Vagina (tissue), 2 donors: ENCODE measurements at regions not wholly inside any gene's neighbourhood (a gene's known extent, or its start where the extent isn't known, plus 50 kb on each side); places are given as distances from the start of the nearest gene placed in this dataset.

ENCODE experiments used
- POLR2A ChIP-seq, 2 donors: fragments of 450-650 bp; IDR thresholded peaks; one replicate each; pipeline ENCODE4 v1.6.1; 2017; ENCODE audit warnings: antibody characterized with exemption in 2 of 2, mild to moderate bottlenecking in 2 of 2, moderate library complexity in 2 of 2
- POLR2AphosphoS5 ChIP-seq, 2 donors: sonication (generic); formaldehyde crosslinking; IDR thresholded peaks; one replicate each; pipeline ENCODE4 v1.9.0; 2017; ENCODE audit warnings: antibody characterized with exemption in 2 of 2, mild to moderate bottlenecking in 2 of 2, low read depth in 1 of 2; ENCODE audit not compliant: insufficient read depth in 1 of 2

DNA sequence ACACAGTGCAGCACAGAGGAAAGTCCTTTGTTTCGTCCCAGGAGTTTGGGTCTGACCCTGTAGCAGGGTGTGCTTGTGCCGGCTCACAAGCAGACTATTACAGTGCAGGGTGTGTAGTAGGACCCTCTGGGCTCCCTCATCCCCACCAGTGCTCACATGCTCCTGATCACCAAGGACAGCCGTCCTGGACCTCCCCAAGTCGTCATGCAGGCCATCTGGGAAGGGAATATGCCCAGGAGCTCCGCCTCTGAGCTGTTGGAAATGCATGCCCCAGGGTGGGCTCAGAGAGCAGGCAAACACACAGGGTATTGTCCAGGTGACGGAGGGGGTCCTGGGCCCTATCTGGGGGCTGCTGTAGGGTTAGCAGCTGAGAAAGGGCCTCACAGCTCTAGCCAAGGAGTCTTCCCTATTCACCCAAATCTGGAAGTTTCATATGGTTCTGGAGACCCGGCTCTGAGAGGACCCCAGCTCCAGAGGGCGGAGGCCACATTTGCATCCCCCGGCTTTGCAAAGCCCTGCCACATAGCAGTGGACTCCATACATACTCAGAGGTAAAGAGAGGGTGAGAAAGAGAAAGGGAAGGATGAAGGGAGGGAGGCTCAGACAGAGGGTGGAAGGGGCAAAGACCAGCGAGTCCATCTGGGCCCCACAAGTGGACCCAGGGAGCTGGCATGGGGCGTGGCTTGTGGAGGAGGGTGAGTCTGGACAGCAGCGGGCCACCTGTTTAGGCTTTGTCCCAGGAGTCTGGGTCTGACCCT lies 53.5 kb upstream of the PPP2R5C start:
- TF ChIP-seq POLR2A (IDR thresholded peaks at IDR 0.05) (no peak), POLR2AphosphoS5 (IDR thresholded peaks at IDR 0.05; ENCODE audit: insufficient read depth in 1 of 2, low read depth in 1 of 2) (no peak)
